ENCODE measurements at regions not wholly inside any gene's neighbourhood (a gene's known extent, or its start where the extent isn't known, plus 50 kb on each side); places are given as distances from the start of the nearest gene placed in this dataset.

GRCh38 chr3:124117486-124117885, 125.6 kb upstream of the ROPN1 start:
- Histone ChIP-seq H3K27ac (ENCODE audit: low read depth, low read length, poor library complexity, severe bottlenecking) (no peak overlapping the region), H3K9me2 (ENCODE audit: low read depth, low read length) (no peaks in the 10 kb centered on the region), H3F3A (ENCODE audit: insufficient read depth, low read length) (no peaks in the 10 kb centered on the region), H2AFZ (ENCODE audit: low read length) (no peak overlapping the region), H3K9me3 (ENCODE audit: low read length) (no peaks in the 10 kb centered on the region), H3K4me1 (ENCODE audit: insufficient read depth, low read length, severe bottlenecking) (no peaks in the 10 kb centered on the region), H3K27me3 (ENCODE audit: insufficient read depth, low read length) (no peaks in the 10 kb centered on the region), H3K4me3 (ENCODE audit: low read depth, low read length, poor library complexity, severe bottlenecking) (no peak overlapping the region), H3K79me2 (ENCODE audit: insufficient read depth, low read length) (no peaks in the 10 kb centered on the region), H3K9ac (ENCODE audit: low read length) (no peak overlapping the region), H4K20me1 (ENCODE audit: insufficient read depth, low read length) (no peaks in the 10 kb centered on the region), H3K36me3 (ENCODE audit: insufficient read depth, low read length) (no peaks in the 10 kb centered on the region), H3K4me2 (ENCODE audit: low read length) (no peak overlapping the region)
- TF ChIP-seq CTCF (IDR thresholded peaks at IDR 0.05; ENCODE audit: low read length) (no peak), EZH2 (IDR thresholded peaks at IDR 0.05; ENCODE audit: borderline replicate concordance, low read length) (no peak)

GRCh38 chr3:124118397-124118796, 126.5 kb upstream of the ROPN1 start:
- Histone ChIP-seq H3K4me2 (ENCODE audit: low read length) (no peak overlapping the region), H3F3A (ENCODE audit: insufficient read depth, low read length) (no peaks in the 10 kb centered on the region), H4K20me1 (ENCODE audit: insufficient read depth, low read length) (no peaks in the 10 kb centered on the region), H3K36me3 (ENCODE audit: insufficient read depth, low read length) (no peaks in the 10 kb centered on the region), H3K27ac (ENCODE audit: low read depth, low read length, poor library complexity, severe bottlenecking) (no peak overlapping the region), H3K9me2 (ENCODE audit: low read depth, low read length) (no peaks in the 10 kb centered on the region), H3K4me1 (ENCODE audit: insufficient read depth, low read length, severe bottlenecking) (no peaks in the 10 kb centered on the region), H3K9me3 (ENCODE audit: low read length) (no peaks in the 10 kb centered on the region), H3K9ac (ENCODE audit: low read length) (no peak overlapping the region), H2AFZ (ENCODE audit: low read length) (no peak overlapping the region), H3K79me2 (ENCODE audit: insufficient read depth, low read length) (no peaks in the 10 kb centered on the region), H3K27me3 (ENCODE audit: insufficient read depth, low read length) (no peaks in the 10 kb centered on the region), H3K4me3 (ENCODE audit: low read depth, low read length, poor library complexity, severe bottlenecking) (no peak overlapping the region)
- TF ChIP-seq CTCF (IDR thresholded peaks at IDR 0.05; ENCODE audit: low read length) (no peak), EZH2 (IDR thresholded peaks at IDR 0.05; ENCODE audit: borderline replicate concordance, low read length) (no peak)

GRCh38 chr3:124119056-124119716, 127.3 kb upstream of the ROPN1 start:
- H3F3A ChIP-seq (ENCODE audit: insufficient read depth, low read length), result no peaks in the 10 kb centered on the region
- no peak overlapping the region for H3K27ac ChIP-seq (ENCODE audit: low read depth, low read length, poor library complexity, severe bottlenecking)
- H2AFZ ChIP-seq (ENCODE audit: low read length), result no peak overlapping the region
- no peaks in the 10 kb centered on the region for H3K9me3 ChIP-seq (ENCODE audit: low read length)
- no peaks in the 10 kb centered on the region for H4K20me1 ChIP-seq (ENCODE audit: insufficient read depth, low read length)
- TF ChIP-seq CTCF (IDR thresholded peaks at IDR 0.05; ENCODE audit: low read length) (no peak), EZH2 (IDR thresholded peaks at IDR 0.05; ENCODE audit: borderline replicate concordance, low read length) (no peak)
- no peaks in the 10 kb centered on the region for H3K79me2 ChIP-seq (ENCODE audit: insufficient read depth, low read length)
- no peaks in the 10 kb centered on the region for H3K9me2 ChIP-seq (ENCODE audit: low read depth, low read length)
- H3K9ac ChIP-seq (ENCODE audit: low read length), result no peak overlapping the region
- H3K4me3 ChIP-seq (ENCODE audit: low read depth, low read length, poor library complexity, severe bottlenecking), result no peak overlapping the region
- no peaks in the 10 kb centered on the region for H3K36me3 ChIP-seq (ENCODE audit: insufficient read depth, low read length)
- no peaks in the 10 kb centered on the region for H3K4me1 ChIP-seq (ENCODE audit: insufficient read depth, low read length, severe bottlenecking)
- no peaks in the 10 kb centered on the region for H3K27me3 ChIP-seq (ENCODE audit: insufficient read depth, low read length)
- no peak overlapping the region for H3K4me2 ChIP-seq (ENCODE audit: low read length)
